Neural cell (in vitro differentiated cells): ENCODE measurements at regions not wholly inside any gene's neighbourhood (a gene's known extent, or its start where the extent isn't known, plus 50 kb on each side); places are given as distances from the start of the nearest gene placed in this dataset.

Experiments
- H2AFZ ChIP-seq: fragments of 200-600, 300-800 bp; sonication (generic), shearing (Covaris generic); 2 replicates; pipeline ENCODE4 v1.6.0; 2014; ENCODE audit warnings: low read depth, mild to moderate bottlenecking, antibody characterized with exemption, low read length, moderate library complexity
- H3F3A ChIP-seq: fragments of 200-600 bp; shearing (Covaris generic); 2 replicates; pipeline ENCODE4 v1.6.1; 2016; ENCODE audit warnings: mild to moderate bottlenecking, moderate library complexity, mixed read lengths, antibody characterized with exemption, low read length; ENCODE audit not compliant: insufficient read depth, poor library complexity, severe bottlenecking
- H3K27ac ChIP-seq: fragments of 200-600, 300-800 bp; sonication (generic), shearing (Covaris generic); 2 replicates; pipeline ENCODE4 v1.5.1; 2014; ENCODE audit warnings: mild to moderate bottlenecking, low read length, moderate library complexity
- H3K27me3 ChIP-seq: fragments of 300-800, 200-600 bp; sonication (generic), shearing (Covaris generic); 2 replicates; pipeline ENCODE4 v1.6.0; 2014; ENCODE audit warnings: mild to moderate bottlenecking, low read depth, low read length, moderate library complexity; ENCODE audit not compliant: insufficient read depth
- H3K36me3 ChIP-seq: fragments of 300-800, 200-600 bp; sonication (generic), shearing (Covaris generic); 2 replicates; pipeline ENCODE4 v1.5.1; 2014; ENCODE audit warnings: mild to moderate bottlenecking, antibody characterized with exemption, low read length, moderate library complexity; ENCODE audit not compliant: insufficient read depth
- H3K4me2 ChIP-seq: fragments of 300-800, 200-600 bp; sonication (generic), shearing (Covaris generic); 2 replicates; pipeline ENCODE4 v1.6.0; 2014; ENCODE audit warnings: mild to moderate bottlenecking, low read length
- H3K4me3 ChIP-seq: fragments of 300-800, 200-600 bp; sonication (generic), shearing (Covaris generic); 2 replicates; pipeline ENCODE4 v1.5.1; 2014; ENCODE audit warnings: mild to moderate bottlenecking, low read length, moderate library complexity
- H3K79me2 ChIP-seq: fragments of 200-600 bp; shearing (Covaris generic); replicated peaks from 2 replicates; pipeline ENCODE4 v1.6.0; 2014; ENCODE audit warnings: mild to moderate bottlenecking, low read length, moderate library complexity; ENCODE audit not compliant: insufficient read depth
- H3K9ac ChIP-seq: fragments of 300-800, 200-600 bp; sonication (generic), shearing (Covaris generic); 2 replicates; pipeline ENCODE4 v1.6.1; 2016; ENCODE audit warnings: mild to moderate bottlenecking, low read length, mixed read lengths
- H3K9me2 ChIP-seq: fragments of 200-600 bp; shearing (Covaris generic); 2 replicates; pipeline ENCODE4 v1.6.1; 2016; ENCODE audit warnings: mild to moderate bottlenecking, low read length, mixed read lengths; ENCODE audit not compliant: insufficient read depth
- H3K9me3 ChIP-seq: fragments of 200-600, 300-800 bp; sonication (generic), shearing (Covaris generic); 2 replicates; pipeline ENCODE4 v1.6.1; 2016; ENCODE audit warnings: mild to moderate bottlenecking, mixed run types, low read length, moderate library complexity, mixed read lengths
- H4K20me1 ChIP-seq: fragments of 200-600 bp; shearing (Covaris generic); 2 replicates; pipeline ENCODE4 v1.6.1; 2016; ENCODE audit warnings: mild to moderate bottlenecking, mixed run types; ENCODE audit not compliant: insufficient read depth
- EP300 ChIP-seq: fragments of 450-650 bp; conservative IDR thresholded peaks from 2 replicates; pipeline ENCODE4 v1.6.1; 2014; ENCODE audit warnings: antibody characterized with exemption, mild to moderate bottlenecking, moderate library complexity; ENCODE audit not compliant: poor library complexity, severe bottlenecking
- EZH2 ChIP-seq: fragments of 200-600, 300-800 bp; shearing (Covaris generic), sonication (generic); IDR thresholded peaks from 2 replicates; pipeline ENCODE4 v1.6.1; 2014; ENCODE audit warnings: antibody characterized with exemption, low read length, borderline replicate concordance, mild to moderate bottlenecking; ENCODE audit not compliant: insufficient read depth, poor library complexity, severe bottlenecking
- MXI1 ChIP-seq: fragments of 450-650 bp; conservative IDR thresholded peaks from 2 replicates; pipeline ENCODE4 v1.6.1; 2014; ENCODE audit warnings: antibody characterized with exemption, mild to moderate bottlenecking; ENCODE audit not compliant: poor library complexity, severe bottlenecking
- POLR2AphosphoS5 ChIP-seq: IDR thresholded peaks from 2 replicates; pipeline ENCODE4 v1.6.1; 2012
- RAD21 ChIP-seq: fragments of 450-650 bp; conservative IDR thresholded peaks from 2 replicates; pipeline ENCODE4 v1.6.1; 2014; ENCODE audit warnings: antibody characterized with exemption, mild to moderate bottlenecking, moderate library complexity
- REST ChIP-seq: IDR thresholded peaks from 2 replicates; pipeline ENCODE4 v1.6.1; 2012; ENCODE audit warnings: borderline replicate concordance
- SMC3 ChIP-seq: fragments of 450-650 bp; conservative IDR thresholded peaks from 2 replicates; pipeline ENCODE4 v1.6.1; 2014; ENCODE audit warnings: antibody characterized with exemption, mild to moderate bottlenecking, moderate library complexity; ENCODE audit not compliant: poor library complexity
- TAF1 ChIP-seq: IDR thresholded peaks from 2 replicates; pipeline ENCODE4 v1.6.1; 2012; ENCODE audit warnings: low read depth
- TF ChIP-seq, protein P1 (sequence below): fragments of 450-650 bp; IDR thresholded peaks from 2 replicates; pipeline ENCODE4 v1.5.1; 2014; ENCODE audit warnings: antibody characterized with exemption, mild to moderate bottlenecking, moderate library complexity; ENCODE audit not compliant: poor library complexity, severe bottlenecking

DNA sequence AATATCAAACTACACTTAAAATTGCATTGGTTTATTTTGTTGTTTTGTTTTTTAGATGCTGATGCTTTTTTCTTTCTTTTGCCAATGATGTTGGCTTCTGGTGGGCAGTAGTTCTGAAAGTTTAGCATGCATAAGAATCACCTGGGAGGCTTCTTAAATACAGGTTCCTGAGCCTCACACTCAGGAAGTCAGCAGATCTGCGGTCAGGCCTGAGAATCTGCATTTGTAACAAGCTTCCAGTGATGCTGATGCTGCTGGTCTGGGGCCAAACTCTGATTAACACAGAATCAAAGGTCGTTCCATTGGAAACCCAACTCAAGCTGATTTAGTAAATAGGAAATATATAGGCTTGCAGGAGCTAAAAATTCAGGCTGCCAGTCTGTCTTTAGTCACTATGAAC lies 412.9 kb upstream of the SPTLC3 start:
- Histone ChIP-seq H4K20me1 (no peaks in the 10 kb centered on the region), H3F3A (no peaks in the 10 kb centered on the region), H3K27ac (no peak overlapping the region), H3K9ac (no peak overlapping the region), H2AFZ (no peak overlapping the region), H3K9me3 (no peaks in the 10 kb centered on the region), H3K4me3 (no peak overlapping the region), H3K9me2 (no peaks in the 10 kb centered on the region), H3K27me3 (no peaks in the 10 kb centered on the region), H3K79me2 (no peaks in the 10 kb centered on the region), H3K36me3 (no peaks in the 10 kb centered on the region), H3K4me2 (no peak overlapping the region)
- TF ChIP-seq REST (no peak), POLR2AphosphoS5 (no peak), TAF1 (no peak), SMC3 (no peak), EZH2 (no peak)

DNA sequence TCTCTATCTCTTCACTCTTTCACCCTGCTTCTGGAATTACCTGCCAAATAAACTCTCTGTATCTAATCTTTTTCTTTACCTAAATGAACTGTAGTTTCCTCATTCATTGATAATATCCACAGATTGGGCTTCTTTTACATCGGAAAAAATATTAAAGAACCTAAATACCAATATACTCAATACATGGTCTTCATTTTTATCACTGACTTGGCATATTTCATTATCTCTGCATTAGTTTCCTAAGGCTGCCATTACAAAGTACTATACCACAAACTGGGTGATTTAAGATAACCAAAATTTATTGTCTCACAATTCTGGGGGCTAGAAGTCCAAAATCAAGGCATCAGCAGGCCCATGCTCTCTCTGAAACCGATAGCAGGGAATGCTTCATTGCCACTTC lies 411.9 kb upstream of the SPTLC3 start:
- no peaks in the 10 kb centered on the region for H3K9me2 ChIP-seq
- H3K27ac ChIP-seq: no peak overlapping the region
- H2AFZ ChIP-seq: no peak overlapping the region
- no peak overlapping the region for H3K4me2 ChIP-seq
- H3K9me3 ChIP-seq: no peaks in the 10 kb centered on the region
- H3F3A ChIP-seq: no peaks in the 10 kb centered on the region
- no peak overlapping the region for H3K9ac ChIP-seq
- no peaks in the 10 kb centered on the region for H3K27me3 ChIP-seq
- H3K4me3 ChIP-seq: no peak overlapping the region
- H3K79me2 ChIP-seq: no peaks in the 10 kb centered on the region
- no peaks in the 10 kb centered on the region for H3K36me3 ChIP-seq
- H4K20me1 ChIP-seq: no peaks in the 10 kb centered on the region
- no peak for TF ChIP-seq SMC3
- no peak for TF ChIP-seq EP300
- TF ChIP-seq POLR2AphosphoS5: no peak
- no peak for TF ChIP-seq EZH2
- TF ChIP-seq RAD21: no peak
- TF ChIP-seq REST: no peak
- no peak for TF ChIP-seq MXI1
- TF ChIP-seq, protein P1, sequence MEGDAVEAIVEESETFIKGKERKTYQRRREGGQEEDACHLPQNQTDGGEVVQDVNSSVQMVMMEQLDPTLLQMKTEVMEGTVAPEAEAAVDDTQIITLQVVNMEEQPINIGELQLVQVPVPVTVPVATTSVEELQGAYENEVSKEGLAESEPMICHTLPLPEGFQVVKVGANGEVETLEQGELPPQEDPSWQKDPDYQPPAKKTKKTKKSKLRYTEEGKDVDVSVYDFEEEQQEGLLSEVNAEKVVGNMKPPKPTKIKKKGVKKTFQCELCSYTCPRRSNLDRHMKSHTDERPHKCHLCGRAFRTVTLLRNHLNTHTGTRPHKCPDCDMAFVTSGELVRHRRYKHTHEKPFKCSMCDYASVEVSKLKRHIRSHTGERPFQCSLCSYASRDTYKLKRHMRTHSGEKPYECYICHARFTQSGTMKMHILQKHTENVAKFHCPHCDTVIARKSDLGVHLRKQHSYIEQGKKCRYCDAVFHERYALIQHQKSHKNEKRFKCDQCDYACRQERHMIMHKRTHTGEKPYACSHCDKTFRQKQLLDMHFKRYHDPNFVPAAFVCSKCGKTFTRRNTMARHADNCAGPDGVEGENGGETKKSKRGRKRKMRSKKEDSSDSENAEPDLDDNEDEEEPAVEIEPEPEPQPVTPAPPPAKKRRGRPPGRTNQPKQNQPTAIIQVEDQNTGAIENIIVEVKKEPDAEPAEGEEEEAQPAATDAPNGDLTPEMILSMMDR: no peak
- no peak for TF ChIP-seq TAF1
